ENCODE measurements at regions not wholly inside any gene's neighbourhood (a gene's known extent, or its start where the extent isn't known, plus 50 kb on each side); places are given as distances from the start of the nearest gene placed in this dataset.

DNA sequence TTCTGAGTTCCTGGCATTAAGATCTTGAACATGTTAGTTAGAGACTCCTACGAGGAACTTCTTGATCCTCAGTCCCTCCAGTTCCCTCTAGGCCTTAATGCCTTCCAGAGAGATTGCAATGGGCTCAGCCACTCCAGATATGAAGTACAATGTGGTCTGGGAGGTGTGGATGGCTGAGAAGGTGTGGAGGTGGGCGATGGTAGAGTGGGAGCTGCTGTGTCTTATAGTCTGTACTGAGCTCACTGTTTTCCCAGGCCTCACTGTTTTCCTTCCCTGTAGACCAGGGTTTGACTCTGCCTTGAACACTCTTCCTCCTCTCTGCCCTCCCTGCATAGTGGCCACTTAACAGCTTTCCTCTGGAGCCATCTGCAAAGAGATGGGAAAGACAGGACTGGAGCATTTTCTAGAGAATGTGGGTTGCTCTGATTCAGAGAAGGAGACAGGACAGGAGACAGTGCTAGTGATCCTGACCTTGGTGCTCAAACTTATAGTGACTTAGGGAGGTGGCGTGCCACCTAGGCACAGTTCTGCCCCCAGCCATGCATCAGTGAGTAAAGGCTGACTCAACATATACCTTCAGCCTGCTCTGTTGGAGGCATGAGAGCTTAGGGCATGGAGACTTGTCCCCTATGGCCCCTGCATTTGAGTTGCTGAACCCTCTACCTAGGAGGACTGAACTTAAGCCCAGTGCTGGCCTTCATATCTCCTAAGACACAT is 129.7 kb downstream of the TDRD15 start:
- TF ChIP-seq, protein P1, sequence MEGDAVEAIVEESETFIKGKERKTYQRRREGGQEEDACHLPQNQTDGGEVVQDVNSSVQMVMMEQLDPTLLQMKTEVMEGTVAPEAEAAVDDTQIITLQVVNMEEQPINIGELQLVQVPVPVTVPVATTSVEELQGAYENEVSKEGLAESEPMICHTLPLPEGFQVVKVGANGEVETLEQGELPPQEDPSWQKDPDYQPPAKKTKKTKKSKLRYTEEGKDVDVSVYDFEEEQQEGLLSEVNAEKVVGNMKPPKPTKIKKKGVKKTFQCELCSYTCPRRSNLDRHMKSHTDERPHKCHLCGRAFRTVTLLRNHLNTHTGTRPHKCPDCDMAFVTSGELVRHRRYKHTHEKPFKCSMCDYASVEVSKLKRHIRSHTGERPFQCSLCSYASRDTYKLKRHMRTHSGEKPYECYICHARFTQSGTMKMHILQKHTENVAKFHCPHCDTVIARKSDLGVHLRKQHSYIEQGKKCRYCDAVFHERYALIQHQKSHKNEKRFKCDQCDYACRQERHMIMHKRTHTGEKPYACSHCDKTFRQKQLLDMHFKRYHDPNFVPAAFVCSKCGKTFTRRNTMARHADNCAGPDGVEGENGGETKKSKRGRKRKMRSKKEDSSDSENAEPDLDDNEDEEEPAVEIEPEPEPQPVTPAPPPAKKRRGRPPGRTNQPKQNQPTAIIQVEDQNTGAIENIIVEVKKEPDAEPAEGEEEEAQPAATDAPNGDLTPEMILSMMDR (IDR thresholded peaks at IDR 0.05; ENCODE audit: low read depth, low read length): no peak
- no peak overlapping the region for H3K4me3 ChIP-seq (ENCODE audit: low read depth, low read length)

DNA sequence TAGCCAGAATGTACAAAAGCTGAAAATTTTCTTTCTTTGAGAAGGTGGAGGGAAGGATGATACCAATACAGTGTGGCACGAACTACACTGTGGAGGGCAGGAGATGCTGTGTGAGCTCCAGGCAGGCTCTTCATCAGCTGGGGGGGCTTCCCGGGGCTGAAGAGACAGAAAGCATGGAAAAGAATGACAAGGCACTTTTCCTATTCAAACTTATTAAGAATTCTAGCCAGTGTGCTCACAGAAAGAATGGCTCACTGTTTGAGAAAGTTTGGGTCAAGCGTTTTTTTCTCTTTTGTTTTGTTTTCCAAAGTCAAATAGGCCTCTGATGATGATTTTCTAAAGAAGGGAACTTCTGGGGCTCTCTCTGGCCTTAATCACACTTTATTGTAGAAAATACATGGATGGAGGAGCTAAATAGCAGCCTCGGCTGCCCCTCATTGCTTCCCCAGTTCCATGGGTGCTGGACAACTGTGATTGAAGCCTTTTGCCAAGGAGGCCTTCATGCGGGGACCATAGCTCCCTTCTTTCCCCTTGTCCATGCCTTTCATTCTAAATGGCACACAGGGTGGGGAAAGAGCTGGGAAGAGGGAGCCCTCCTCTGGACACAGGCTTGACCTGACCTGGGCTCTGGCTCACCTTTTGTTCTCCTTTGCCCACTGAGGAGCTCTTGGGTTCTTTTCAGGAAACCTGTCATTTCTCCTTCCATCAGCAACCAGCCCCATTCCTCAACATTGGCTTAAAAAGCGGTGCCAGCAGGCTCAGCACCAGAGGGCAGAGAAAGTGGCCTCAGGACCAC is 130.6 kb downstream of the TDRD15 start:
- TF ChIP-seq, protein P1 (IDR thresholded peaks at IDR 0.05; ENCODE audit: low read depth, low read length): no peak
- H3K4me3 ChIP-seq (ENCODE audit: low read depth, low read length): no peak overlapping the region

DNA sequence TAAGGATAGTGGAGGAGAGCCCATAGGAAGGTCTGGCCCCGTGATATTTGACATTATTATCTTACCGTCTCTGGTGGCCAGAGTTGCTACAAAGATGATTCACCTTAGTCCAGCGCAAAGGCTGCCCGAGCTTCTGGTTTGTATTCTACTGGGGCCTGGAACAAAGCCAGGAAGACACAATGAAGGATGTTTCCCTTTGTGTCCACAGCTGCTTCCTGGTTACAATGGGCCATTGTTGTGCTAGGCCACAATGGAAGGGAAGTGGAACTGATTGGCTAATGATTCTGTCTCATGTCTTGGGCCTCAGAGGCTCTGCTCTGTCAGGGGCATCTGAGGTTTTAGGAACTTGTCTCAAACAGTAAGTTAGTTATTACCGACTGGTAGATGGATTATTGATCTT is 132.2 kb downstream of the TDRD15 start:
- no peak overlapping the region for H3K4me3 ChIP-seq (ENCODE audit: low read depth, low read length)
- TF ChIP-seq, protein P1 (IDR thresholded peaks at IDR 0.05; ENCODE audit: low read depth, low read length): no peak

DNA sequence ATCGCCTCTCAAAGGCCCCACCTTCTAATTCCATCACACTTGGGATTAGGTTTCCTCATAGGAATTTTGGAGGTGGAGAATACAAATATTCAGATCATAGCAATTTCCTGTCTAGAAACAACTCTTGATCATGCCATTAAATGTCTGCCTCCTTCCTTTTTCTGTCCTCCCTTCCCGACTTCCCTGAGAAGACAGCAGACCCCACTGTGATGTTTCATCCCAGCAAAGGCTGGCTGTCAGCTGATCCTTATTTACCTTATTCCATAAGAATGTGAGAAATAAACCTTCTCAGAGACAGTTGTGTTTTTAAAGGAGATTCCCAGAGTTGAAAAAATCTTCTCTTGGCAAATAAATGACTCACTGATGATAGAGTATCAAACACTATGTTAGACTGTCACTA is 133.9 kb downstream of the TDRD15 start:
- H3K4me3 ChIP-seq (ENCODE audit: low read depth, low read length): no peak overlapping the region
- TF ChIP-seq, protein P1 (IDR thresholded peaks at IDR 0.05; ENCODE audit: low read depth, low read length): no peak

DNA sequence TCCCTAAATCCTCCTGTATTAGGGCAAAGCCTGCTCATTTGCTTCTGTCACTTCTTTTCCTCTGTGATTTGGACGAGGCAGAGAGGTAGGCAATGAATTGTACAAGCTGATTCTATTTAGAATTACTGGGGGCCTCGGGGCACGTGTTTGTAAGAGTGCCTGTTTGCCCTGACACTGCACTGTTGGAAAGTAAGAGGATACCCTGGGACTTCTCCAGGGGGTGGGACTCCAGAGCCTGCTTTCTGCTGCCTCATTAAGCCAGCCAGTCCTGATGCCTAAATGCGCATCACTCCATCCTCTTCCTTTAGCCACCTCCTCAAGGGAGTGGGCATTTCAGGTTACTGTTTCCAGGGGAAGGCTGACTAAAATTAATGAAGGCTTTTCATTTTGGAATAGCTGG is 134.3 kb downstream of the TDRD15 start:
- no peak overlapping the region for H3K4me3 ChIP-seq (ENCODE audit: low read depth, low read length)
- TF ChIP-seq, protein P1 (IDR thresholded peaks at IDR 0.05; ENCODE audit: low read depth, low read length): no peak

DNA sequence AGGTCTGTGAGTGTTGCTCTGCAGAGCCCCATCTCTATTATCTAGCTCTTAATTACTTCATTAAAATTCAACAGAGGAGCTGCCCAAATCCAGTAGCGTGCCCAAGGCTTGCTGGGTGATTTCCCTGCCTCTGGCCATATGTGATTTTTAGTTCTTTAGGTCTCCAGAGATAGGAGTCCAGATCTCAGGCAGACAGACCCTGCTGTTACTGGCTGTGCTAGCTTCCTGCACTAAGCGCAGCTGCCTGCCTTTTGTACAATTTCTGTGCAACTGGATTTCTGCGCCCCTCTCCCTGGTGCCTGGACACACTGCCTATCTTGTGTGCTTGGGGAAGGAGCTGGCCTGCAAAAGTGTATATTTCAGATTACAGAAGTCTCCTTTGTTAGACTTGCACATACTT is 136.5 kb downstream of the TDRD15 start:
- no peak overlapping the region for H3K4me3 ChIP-seq (ENCODE audit: low read depth, low read length)
- TF ChIP-seq, protein P1 (IDR thresholded peaks at IDR 0.05; ENCODE audit: low read depth, low read length): no peak

DNA sequence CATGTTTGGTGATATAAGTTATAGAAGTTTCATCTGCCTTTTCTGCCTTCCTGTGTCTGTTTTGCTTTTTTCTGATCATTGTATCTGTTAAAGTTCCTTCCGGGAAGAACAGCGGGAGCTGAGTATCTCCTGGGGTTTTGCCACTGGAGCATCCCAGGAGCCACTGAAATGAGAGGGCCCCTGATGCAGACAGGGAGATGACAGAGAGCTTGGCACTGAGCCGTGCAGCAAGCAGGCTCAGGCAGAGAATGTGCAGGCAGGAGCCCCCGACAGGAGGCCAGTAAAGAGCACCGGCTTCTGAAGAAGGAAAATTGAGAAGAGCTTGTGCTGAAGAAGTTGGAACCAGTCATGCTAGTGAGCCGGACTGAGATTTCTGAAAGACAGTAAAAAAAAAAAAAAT is 137.8 kb downstream of the TDRD15 start:
- TF ChIP-seq, protein P1 (IDR thresholded peaks at IDR 0.05; ENCODE audit: low read depth, low read length): no peak

More for the DNA sequence above, 137.8 kb downstream of the TDRD15 start:
- no peak overlapping the region for H3K4me3 ChIP-seq (ENCODE audit: low read depth, low read length)
